Dendritic cell treated with granulocyte-macrophage colony-stimulating factor and Interleukin-4, amounts not matched to agents 40 ng/mL and 50 ng/mL, for 4 days (primary cell): ENCODE measurements at regions not wholly inside any gene's neighbourhood (a gene's known extent, or its start where the extent isn't known, plus 50 kb on each side); places are given as distances from the start of the nearest gene placed in this dataset.
"Not testable (repeated sequence)": the region's sequence is repeated elsewhere in the genome, so short reads cannot be mapped to it uniquely, and the experiment has no call there.

ENCODE experiments used
- H3K27ac Mint-ChIP-seq: one replicate; pipeline ENCODE4 v1.8.0; 2022; ENCODE audit warnings: mild to moderate bottlenecking, mixed read lengths
- H3K27me3 Mint-ChIP-seq: one replicate; pipeline ENCODE4 v1.8.0; 2022; ENCODE audit warnings: mild to moderate bottlenecking, mixed read lengths
- H3K36me3 Mint-ChIP-seq: one replicate; pipeline ENCODE4 v1.8.0; 2022; ENCODE audit warnings: low read depth, mixed read lengths
- H3K4me1 Mint-ChIP-seq: one replicate; pipeline ENCODE4 v1.8.0; 2022; ENCODE audit warnings: low read depth, mixed read lengths
- H3K4me3 Mint-ChIP-seq: one replicate; pipeline ENCODE4 v1.8.0; 2022; ENCODE audit warnings: mild to moderate bottlenecking, moderate library complexity, mixed read lengths
- H3K9me3 Mint-ChIP-seq: one replicate; pipeline ENCODE4 v1.8.0; 2022; ENCODE audit warnings: mixed read lengths
- intact Hi-C: fragments of 100-400 bp; cut with micrococcal nuclease; formaldehyde crosslinking; loops from one replicate; pipeline ENCODE4 v1.15.0; 2022

- no peak overlapping the region for H3K27ac Mint-ChIP-seq
- no peak overlapping the region for H3K4me3 Mint-ChIP-seq
- no peaks in the 10 kb centered on the region for H3K27me3 Mint-ChIP-seq
- H3K9me3 Mint-ChIP-seq, result peaks cover 11% of the 10 kb centered on the region
- H3K4me1 Mint-ChIP-seq, result no peaks in the 10 kb centered on the region
- H3K36me3 Mint-ChIP-seq, result no peaks in the 10 kb centered on the region
- intact Hi-C loops, result no loop called here
Observed at GRCh38 chr11:106309070-106309684, 231.7 kb downstream of the AASDHPPT start.

GRCh38 chr11:106311531-106312230 lies 234.2 kb downstream of the AASDHPPT start:
- intact Hi-C loops, result no loop called here

GRCh38 chr11:106317208-106317773 lies 239.8 kb downstream of the AASDHPPT start:
- intact Hi-C loops, H3K36me3 Mint-ChIP-seq, H3K27ac Mint-ChIP-seq, H3K4me1 Mint-ChIP-seq, H3K9me3 Mint-ChIP-seq, H3K4me3 Mint-ChIP-seq, H3K27me3 Mint-ChIP-seq: not testable (repeated sequence)

More at GRCh38 chr11:106311531-106312230, 234.2 kb downstream of the AASDHPPT start:
- Mint-ChIP-seq H3K9me3 (no peaks in the 10 kb centered on the region), H3K27ac (no peak overlapping the region), H3K4me1 (no peaks in the 10 kb centered on the region), H3K36me3 (no peaks in the 10 kb centered on the region), H3K4me3 (no peak overlapping the region), H3K27me3 (no peaks in the 10 kb centered on the region)

- Mint-ChIP-seq H3K27me3 (no peaks in the 10 kb centered on the region), H3K4me3 (no peak overlapping the region), H3K9me3 (peaks cover 6% of the 10 kb centered on the region), H3K27ac (no peak overlapping the region), H3K4me1 (no peaks in the 10 kb centered on the region), H3K36me3 (no peaks in the 10 kb centered on the region)
- intact Hi-C loops, result no loop called here
Observed at GRCh38 chr11:106321601-106322000, 244.1 kb downstream of the AASDHPPT start.

- Mint-ChIP-seq H3K27me3 (no peaks in the 10 kb centered on the region), H3K4me3 (no peak overlapping the region), H3K36me3 (no peaks in the 10 kb centered on the region), H3K9me3 (peaks cover 9% of the 10 kb centered on the region), H3K4me1 (no peaks in the 10 kb centered on the region), H3K27ac (no peak overlapping the region)
- intact Hi-C loops, result no loop called here
Observed at GRCh38 chr11:106322106-106322505, 244.6 kb downstream of the AASDHPPT start.

GRCh38 chr11:106326087-106326486 lies 248.6 kb downstream of the AASDHPPT start:
- Mint-ChIP-seq H3K4me1 (no peaks in the 10 kb centered on the region), H3K36me3 (no peaks in the 10 kb centered on the region), H3K9me3 (peaks cover 24% of the 10 kb centered on the region), H3K27ac (no peak overlapping the region), H3K4me3 (no peak overlapping the region), H3K27me3 (no peaks in the 10 kb centered on the region)
- intact Hi-C loops, result no loop called here

- H3K27ac Mint-ChIP-seq, result no peak overlapping the region
- H3K4me3 Mint-ChIP-seq, result no peak overlapping the region
- no peaks in the 10 kb centered on the region for H3K27me3 Mint-ChIP-seq
- intact Hi-C loops, result no loop called here
- no peaks in the 10 kb centered on the region for H3K4me1 Mint-ChIP-seq
- peaks cover 29% of the 10 kb centered on the region for H3K9me3 Mint-ChIP-seq
- H3K36me3 Mint-ChIP-seq, result no peaks in the 10 kb centered on the region
Observed at GRCh38 chr11:106327134-106327533, 249.7 kb downstream of the AASDHPPT start.

GRCh38 chr11:106327637-106328036 lies 250.2 kb downstream of the AASDHPPT start:
- Mint-ChIP-seq H3K9me3 (peaks cover 33% of the 10 kb centered on the region), H3K27ac (no peak overlapping the region), H3K27me3 (no peaks in the 10 kb centered on the region), H3K4me3 (no peak overlapping the region), H3K4me1 (no peaks in the 10 kb centered on the region), H3K36me3 (no peaks in the 10 kb centered on the region)
- intact Hi-C loops, result no loop called here

GRCh38 chr11:106329273-106330018 lies 252.0 kb downstream of the AASDHPPT start:
- no peak overlapping the region for H3K27ac Mint-ChIP-seq
- no peaks in the 10 kb centered on the region for H3K36me3 Mint-ChIP-seq
- H3K4me3 Mint-ChIP-seq, result no peak overlapping the region
- intact Hi-C loops, result no loop called here
- H3K27me3 Mint-ChIP-seq, result no peaks in the 10 kb centered on the region
- H3K9me3 Mint-ChIP-seq, result peaks cover 40% of the 10 kb centered on the region
- H3K4me1 Mint-ChIP-seq, result no peaks in the 10 kb centered on the region

GRCh38 chr11:106331176-106331575 lies 253.7 kb downstream of the AASDHPPT start:
- peaks cover 38% of the 10 kb centered on the region for H3K9me3 Mint-ChIP-seq
- H3K27ac Mint-ChIP-seq, result no peak overlapping the region
- no peaks in the 10 kb centered on the region for H3K27me3 Mint-ChIP-seq
- no peaks in the 10 kb centered on the region for H3K4me1 Mint-ChIP-seq
- H3K36me3 Mint-ChIP-seq, result no peaks in the 10 kb centered on the region
- no peak overlapping the region for H3K4me3 Mint-ChIP-seq
- intact Hi-C loops, result no loop called here

- Mint-ChIP-seq H3K4me3 (no peak overlapping the region), H3K9me3 (peaks cover 31% of the 10 kb centered on the region), H3K36me3 (no peaks in the 10 kb centered on the region), H3K27ac (no peak overlapping the region), H3K27me3 (no peaks in the 10 kb centered on the region), H3K4me1 (no peaks in the 10 kb centered on the region)
- intact Hi-C loops, result no loop called here
Observed at GRCh38 chr11:106333678-106334077, 256.2 kb downstream of the AASDHPPT start.

- no peaks in the 10 kb centered on the region for H3K4me1 Mint-ChIP-seq
- no peak overlapping the region for H3K27ac Mint-ChIP-seq
- intact Hi-C loops, result no loop called here
- no peak overlapping the region for H3K4me3 Mint-ChIP-seq
- peaks cover 41% of the 10 kb centered on the region for H3K9me3 Mint-ChIP-seq
- H3K27me3 Mint-ChIP-seq, result no peaks in the 10 kb centered on the region
- H3K36me3 Mint-ChIP-seq, result no peaks in the 10 kb centered on the region
Observed at GRCh38 chr11:106344394-106344793, 266.9 kb downstream of the AASDHPPT start.

GRCh38 chr11:106344966-106345365 lies 267.5 kb downstream of the AASDHPPT start:
- Mint-ChIP-seq H3K4me3 (no peak overlapping the region), H3K4me1 (no peaks in the 10 kb centered on the region), H3K9me3 (peaks cover 43% of the 10 kb centered on the region), H3K27me3 (no peaks in the 10 kb centered on the region), H3K27ac (no peak overlapping the region), H3K36me3 (no peaks in the 10 kb centered on the region)
- intact Hi-C loops, result no loop called here

- peaks cover 20% of the 10 kb centered on the region for H3K9me3 Mint-ChIP-seq
- no peaks in the 10 kb centered on the region for H3K27me3 Mint-ChIP-seq
- no peak overlapping the region for H3K4me3 Mint-ChIP-seq
- intact Hi-C loops, result no loop called here
- no peaks in the 10 kb centered on the region for H3K36me3 Mint-ChIP-seq
- no peak overlapping the region for H3K27ac Mint-ChIP-seq
- no peaks in the 10 kb centered on the region for H3K4me1 Mint-ChIP-seq
Observed at GRCh38 chr11:106353031-106353430, 275.6 kb downstream of the AASDHPPT start.
